ENCODE measurements at regions not wholly inside any gene's neighbourhood (a gene's known extent, or its start where the extent isn't known, plus 50 kb on each side); places are given as distances from the start of the nearest gene placed in this dataset.

DNA sequence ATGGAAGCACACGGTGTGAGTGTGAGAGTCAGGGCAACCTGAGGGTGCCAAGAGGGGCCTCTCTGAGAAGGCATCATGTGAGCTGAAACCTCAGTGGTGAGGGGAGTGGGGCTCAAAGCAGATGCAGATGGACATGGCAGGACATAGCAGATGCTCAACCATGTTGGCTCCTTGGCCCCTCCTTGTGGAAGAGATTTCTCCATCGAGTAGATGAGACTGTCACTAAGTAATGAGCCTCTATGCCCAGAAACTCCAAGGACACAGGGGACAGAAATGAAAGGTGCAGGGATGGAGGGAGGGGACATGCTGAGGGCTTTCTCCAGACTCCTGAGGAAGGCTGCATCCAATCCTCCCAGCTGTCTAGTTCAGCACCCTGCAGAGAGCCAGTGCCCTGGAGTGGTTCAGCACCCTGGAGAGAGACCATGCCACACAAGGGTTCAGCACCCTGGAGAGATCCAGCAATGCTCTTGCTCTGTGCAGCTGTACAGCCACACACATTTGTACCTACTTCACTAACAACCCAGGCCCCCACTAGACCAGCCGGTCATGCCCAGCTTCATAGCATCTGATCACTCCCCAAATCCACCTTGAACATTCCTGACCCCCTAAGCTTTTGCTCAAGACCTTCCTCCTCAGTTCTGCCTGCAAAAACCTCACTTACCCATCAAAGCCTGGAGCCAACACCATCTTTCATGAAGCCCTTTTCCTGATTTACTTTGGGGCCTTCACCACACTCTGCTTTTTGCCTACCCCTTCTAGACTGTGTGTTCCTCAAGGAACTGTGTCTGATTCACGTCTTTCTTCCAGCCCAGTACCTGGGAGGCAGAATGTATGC is 252.0 kb downstream of the CTTN start (continued):
- TF ChIP-seq ATF6 (CRISPR knock-in tag; IDR thresholded peaks at IDR 0.05) (peak; percentile 98), CLOCK (CRISPR knock-in tag; IDR thresholded peaks at IDR 0.05; ENCODE audit: borderline replicate concordance) (no peak), ZNF354B (CRISPR knock-in tag; IDR thresholded peaks at IDR 0.05) (no peak), ZNF174 (CRISPR knock-in tag; IDR thresholded peaks at IDR 0.05) (no peak), FOS (IDR thresholded peaks at IDR 0.05; ENCODE audit: extremely low read depth, insufficient read length) (no peak), SETDB1 (IDR thresholded peaks at IDR 0.05; ENCODE audit: low read length) (no peak), PTTG1 (tag; IDR thresholded peaks at IDR 0.05; ENCODE audit: low read depth) (0 out of 2 replicates have a peak, but pooled peaks have one; percentile 58), ZBTB26 (CRISPR knock-in tag; IDR thresholded peaks at IDR 0.05) (no peak), NUFIP1 (IDR thresholded peaks at IDR 0.05; ENCODE audit: partially characterized antibody) (no peak)
- TF ChIP-seq, protein P1, sequence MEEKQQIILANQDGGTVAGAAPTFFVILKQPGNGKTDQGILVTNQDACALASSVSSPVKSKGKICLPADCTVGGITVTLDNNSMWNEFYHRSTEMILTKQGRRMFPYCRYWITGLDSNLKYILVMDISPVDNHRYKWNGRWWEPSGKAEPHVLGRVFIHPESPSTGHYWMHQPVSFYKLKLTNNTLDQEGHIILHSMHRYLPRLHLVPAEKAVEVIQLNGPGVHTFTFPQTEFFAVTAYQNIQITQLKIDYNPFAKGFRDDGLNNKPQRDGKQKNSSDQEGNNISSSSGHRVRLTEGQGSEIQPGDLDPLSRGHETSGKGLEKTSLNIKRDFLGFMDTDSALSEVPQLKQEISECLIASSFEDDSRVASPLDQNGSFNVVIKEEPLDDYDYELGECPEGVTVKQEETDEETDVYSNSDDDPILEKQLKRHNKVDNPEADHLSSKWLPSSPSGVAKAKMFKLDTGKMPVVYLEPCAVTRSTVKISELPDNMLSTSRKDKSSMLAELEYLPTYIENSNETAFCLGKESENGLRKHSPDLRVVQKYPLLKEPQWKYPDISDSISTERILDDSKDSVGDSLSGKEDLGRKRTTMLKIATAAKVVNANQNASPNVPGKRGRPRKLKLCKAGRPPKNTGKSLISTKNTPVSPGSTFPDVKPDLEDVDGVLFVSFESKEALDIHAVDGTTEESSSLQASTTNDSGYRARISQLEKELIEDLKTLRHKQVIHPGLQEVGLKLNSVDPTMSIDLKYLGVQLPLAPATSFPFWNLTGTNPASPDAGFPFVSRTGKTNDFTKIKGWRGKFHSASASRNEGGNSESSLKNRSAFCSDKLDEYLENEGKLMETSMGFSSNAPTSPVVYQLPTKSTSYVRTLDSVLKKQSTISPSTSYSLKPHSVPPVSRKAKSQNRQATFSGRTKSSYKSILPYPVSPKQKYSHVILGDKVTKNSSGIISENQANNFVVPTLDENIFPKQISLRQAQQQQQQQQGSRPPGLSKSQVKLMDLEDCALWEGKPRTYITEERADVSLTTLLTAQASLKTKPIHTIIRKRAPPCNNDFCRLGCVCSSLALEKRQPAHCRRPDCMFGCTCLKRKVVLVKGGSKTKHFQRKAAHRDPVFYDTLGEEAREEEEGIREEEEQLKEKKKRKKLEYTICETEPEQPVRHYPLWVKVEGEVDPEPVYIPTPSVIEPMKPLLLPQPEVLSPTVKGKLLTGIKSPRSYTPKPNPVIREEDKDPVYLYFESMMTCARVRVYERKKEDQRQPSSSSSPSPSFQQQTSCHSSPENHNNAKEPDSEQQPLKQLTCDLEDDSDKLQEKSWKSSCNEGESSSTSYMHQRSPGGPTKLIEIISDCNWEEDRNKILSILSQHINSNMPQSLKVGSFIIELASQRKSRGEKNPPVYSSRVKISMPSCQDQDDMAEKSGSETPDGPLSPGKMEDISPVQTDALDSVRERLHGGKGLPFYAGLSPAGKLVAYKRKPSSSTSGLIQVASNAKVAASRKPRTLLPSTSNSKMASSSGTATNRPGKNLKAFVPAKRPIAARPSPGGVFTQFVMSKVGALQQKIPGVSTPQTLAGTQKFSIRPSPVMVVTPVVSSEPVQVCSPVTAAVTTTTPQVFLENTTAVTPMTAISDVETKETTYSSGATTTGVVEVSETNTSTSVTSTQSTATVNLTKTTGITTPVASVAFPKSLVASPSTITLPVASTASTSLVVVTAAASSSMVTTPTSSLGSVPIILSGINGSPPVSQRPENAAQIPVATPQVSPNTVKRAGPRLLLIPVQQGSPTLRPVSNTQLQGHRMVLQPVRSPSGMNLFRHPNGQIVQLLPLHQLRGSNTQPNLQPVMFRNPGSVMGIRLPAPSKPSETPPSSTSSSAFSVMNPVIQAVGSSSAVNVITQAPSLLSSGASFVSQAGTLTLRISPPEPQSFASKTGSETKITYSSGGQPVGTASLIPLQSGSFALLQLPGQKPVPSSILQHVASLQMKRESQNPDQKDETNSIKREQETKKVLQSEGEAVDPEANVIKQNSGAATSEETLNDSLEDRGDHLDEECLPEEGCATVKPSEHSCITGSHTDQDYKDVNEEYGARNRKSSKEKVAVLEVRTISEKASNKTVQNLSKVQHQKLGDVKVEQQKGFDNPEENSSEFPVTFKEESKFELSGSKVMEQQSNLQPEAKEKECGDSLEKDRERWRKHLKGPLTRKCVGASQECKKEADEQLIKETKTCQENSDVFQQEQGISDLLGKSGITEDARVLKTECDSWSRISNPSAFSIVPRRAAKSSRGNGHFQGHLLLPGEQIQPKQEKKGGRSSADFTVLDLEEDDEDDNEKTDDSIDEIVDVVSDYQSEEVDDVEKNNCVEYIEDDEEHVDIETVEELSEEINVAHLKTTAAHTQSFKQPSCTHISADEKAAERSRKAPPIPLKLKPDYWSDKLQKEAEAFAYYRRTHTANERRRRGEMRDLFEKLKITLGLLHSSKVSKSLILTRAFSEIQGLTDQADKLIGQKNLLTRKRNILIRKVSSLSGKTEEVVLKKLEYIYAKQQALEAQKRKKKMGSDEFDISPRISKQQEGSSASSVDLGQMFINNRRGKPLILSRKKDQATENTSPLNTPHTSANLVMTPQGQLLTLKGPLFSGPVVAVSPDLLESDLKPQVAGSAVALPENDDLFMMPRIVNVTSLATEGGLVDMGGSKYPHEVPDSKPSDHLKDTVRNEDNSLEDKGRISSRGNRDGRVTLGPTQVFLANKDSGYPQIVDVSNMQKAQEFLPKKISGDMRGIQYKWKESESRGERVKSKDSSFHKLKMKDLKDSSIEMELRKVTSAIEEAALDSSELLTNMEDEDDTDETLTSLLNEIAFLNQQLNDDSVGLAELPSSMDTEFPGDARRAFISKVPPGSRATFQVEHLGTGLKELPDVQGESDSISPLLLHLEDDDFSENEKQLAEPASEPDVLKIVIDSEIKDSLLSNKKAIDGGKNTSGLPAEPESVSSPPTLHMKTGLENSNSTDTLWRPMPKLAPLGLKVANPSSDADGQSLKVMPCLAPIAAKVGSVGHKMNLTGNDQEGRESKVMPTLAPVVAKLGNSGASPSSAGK (IDR thresholded peaks at IDR 0.05): no peak

Data from K562 (cell line).